ENCODE measurements at regions not wholly inside any gene's neighbourhood (a gene's known extent, or its start where the extent isn't known, plus 50 kb on each side); places are given as distances from the start of the nearest gene placed in this dataset.

GRCh38 chr21:41659791-41660560 is 106.9 kb downstream of the RIPK4 start:
- Histone ChIP-seq H3K4me1 (ENCODE audit: insufficient read depth, low read length, severe bottlenecking) (no peaks in the 10 kb centered on the region), H3K4me2 (ENCODE audit: low read length) (no peak overlapping the region), H3K27me3 (ENCODE audit: insufficient read depth, low read length) (peaks cover 12% of the 10 kb centered on the region; the same call in 1 of the 2 replicates), H2AFZ (ENCODE audit: low read length) (no peak overlapping the region), H4K20me1 (ENCODE audit: insufficient read depth, low read length) (no peaks in the 10 kb centered on the region), H3K4me3 (ENCODE audit: low read depth, low read length, poor library complexity, severe bottlenecking) (no peak overlapping the region), H3K9me2 (ENCODE audit: low read depth, low read length) (no peaks in the 10 kb centered on the region), H3K36me3 (ENCODE audit: insufficient read depth, low read length) (no peaks in the 10 kb centered on the region), H3K9me3 (ENCODE audit: low read length) (no peaks in the 10 kb centered on the region), H3F3A (ENCODE audit: insufficient read depth, low read length) (no peaks in the 10 kb centered on the region), H3K9ac (ENCODE audit: low read length) (no peak overlapping the region), H3K79me2 (ENCODE audit: insufficient read depth, low read length) (no peaks in the 10 kb centered on the region), H3K27ac (ENCODE audit: low read depth, low read length, poor library complexity, severe bottlenecking) (no peak overlapping the region)
- TF ChIP-seq CTCF (IDR thresholded peaks at IDR 0.05; ENCODE audit: low read length), result 0 out of 2 replicates have a peak, but pooled peaks have one; percentile 8
- TF ChIP-seq EZH2 (IDR thresholded peaks at IDR 0.05; ENCODE audit: borderline replicate concordance, low read length), result no peak

- no peaks in the 10 kb centered on the region for H3K9me3 ChIP-seq (ENCODE audit: low read length)
- H3K27me3 ChIP-seq (ENCODE audit: insufficient read depth, low read length), result peaks cover 3% of the 10 kb centered on the region; the same call in 1 of the 2 replicates
- H2AFZ ChIP-seq (ENCODE audit: low read length), result no peak overlapping the region
- no peaks in the 10 kb centered on the region for H3K9me2 ChIP-seq (ENCODE audit: low read depth, low read length)
- H4K20me1 ChIP-seq (ENCODE audit: insufficient read depth, low read length), result no peaks in the 10 kb centered on the region
- no peaks in the 10 kb centered on the region for H3K4me1 ChIP-seq (ENCODE audit: insufficient read depth, low read length, severe bottlenecking)
- H3K4me3 ChIP-seq (ENCODE audit: low read depth, low read length, poor library complexity, severe bottlenecking), result no peak overlapping the region
- no peak overlapping the region for H3K9ac ChIP-seq (ENCODE audit: low read length)
- no peaks in the 10 kb centered on the region for H3K79me2 ChIP-seq (ENCODE audit: insufficient read depth, low read length)
- no peak overlapping the region for H3K4me2 ChIP-seq (ENCODE audit: low read length)
- no peaks in the 10 kb centered on the region for H3K36me3 ChIP-seq (ENCODE audit: insufficient read depth, low read length)
- H3F3A ChIP-seq (ENCODE audit: insufficient read depth, low read length), result no peaks in the 10 kb centered on the region
- no peak overlapping the region for H3K27ac ChIP-seq (ENCODE audit: low read depth, low read length, poor library complexity, severe bottlenecking)
- TF ChIP-seq EZH2 (IDR thresholded peaks at IDR 0.05; ENCODE audit: borderline replicate concordance, low read length) (no peak), CTCF (IDR thresholded peaks at IDR 0.05; ENCODE audit: low read length) (no peak)
Measured at GRCh38 chr21:41656946-41657525, 109.8 kb downstream of the RIPK4 start.

GRCh38 chr21:41655259-41655658 is 111.6 kb downstream of the RIPK4 start:
- H3K4me3 ChIP-seq (ENCODE audit: low read depth, low read length, poor library complexity, severe bottlenecking), result no peak overlapping the region
- H3K4me1 ChIP-seq (ENCODE audit: insufficient read depth, low read length, severe bottlenecking), result no peaks in the 10 kb centered on the region
- H3K9ac ChIP-seq (ENCODE audit: low read length), result no peak overlapping the region
- TF ChIP-seq CTCF (IDR thresholded peaks at IDR 0.05; ENCODE audit: low read length), result no peak
- no peak for TF ChIP-seq EZH2 (IDR thresholded peaks at IDR 0.05; ENCODE audit: borderline replicate concordance, low read length)
- H3K27me3 ChIP-seq (ENCODE audit: insufficient read depth, low read length), result no peaks in the 10 kb centered on the region; the same call in 1 of the 2 replicates
- H3K36me3 ChIP-seq (ENCODE audit: insufficient read depth, low read length), result no peaks in the 10 kb centered on the region
- H3K9me3 ChIP-seq (ENCODE audit: low read length), result no peaks in the 10 kb centered on the region
- no peaks in the 10 kb centered on the region for H3F3A ChIP-seq (ENCODE audit: insufficient read depth, low read length)
- H4K20me1 ChIP-seq (ENCODE audit: insufficient read depth, low read length), result no peaks in the 10 kb centered on the region
- H3K9me2 ChIP-seq (ENCODE audit: low read depth, low read length), result no peaks in the 10 kb centered on the region
- no peaks in the 10 kb centered on the region for H3K79me2 ChIP-seq (ENCODE audit: insufficient read depth, low read length)
- H2AFZ ChIP-seq (ENCODE audit: low read length), result no peak overlapping the region
- H3K27ac ChIP-seq (ENCODE audit: low read depth, low read length, poor library complexity, severe bottlenecking), result no peak overlapping the region
- no peak overlapping the region for H3K4me2 ChIP-seq (ENCODE audit: low read length)

Measured in OCI-LY1 (cell line).